Ishikawa (cell line): ENCODE measurements at regions not wholly inside any gene's neighbourhood (a gene's known extent, or its start where the extent isn't known, plus 50 kb on each side); places are given as distances from the start of the nearest gene placed in this dataset.

Source experiments
- CEBPB ChIP-seq: IDR thresholded peaks from 2 replicates; pipeline ENCODE4 v1.6.1; 2012
- CREB1 ChIP-seq: IDR thresholded peaks from 2 replicates; pipeline ENCODE4 v1.6.1; 2012; ENCODE audit warnings: low read depth
- EGR1 ChIP-seq: IDR thresholded peaks from 2 replicates; pipeline ENCODE4 v1.6.1; 2012
- EP300 ChIP-seq: IDR thresholded peaks from 2 replicates; pipeline ENCODE4 v1.6.1; 2012; ENCODE audit warnings: borderline replicate concordance
- FOXM1 ChIP-seq: IDR thresholded peaks from 2 replicates; pipeline ENCODE4 v1.6.1; 2012; ENCODE audit warnings: low read depth, borderline replicate concordance
- MAX ChIP-seq: IDR thresholded peaks from 2 replicates; pipeline ENCODE4 v1.6.1; 2012
- NFIC ChIP-seq: IDR thresholded peaks from 2 replicates; pipeline ENCODE4 v1.6.1; 2012
- RAD21 ChIP-seq: IDR thresholded peaks from 2 replicates; pipeline ENCODE4 v1.6.1; 2012; ENCODE audit warnings: low read depth
- REST ChIP-seq: IDR thresholded peaks from 2 replicates; pipeline ENCODE4 v1.6.1; 2012; ENCODE audit warnings: low read depth, mild to moderate bottlenecking
- TAF1 ChIP-seq: IDR thresholded peaks from 2 replicates; pipeline ENCODE4 v1.6.1; 2012; ENCODE audit warnings: low read depth, mild to moderate bottlenecking
- TCF12 ChIP-seq: IDR thresholded peaks from 2 replicates; pipeline ENCODE4 v1.6.1; 2012; ENCODE audit warnings: low read depth
- TEAD4 ChIP-seq: IDR thresholded peaks from 2 replicates; pipeline ENCODE4 v1.6.1; 2012
- YY1 ChIP-seq: IDR thresholded peaks from 2 replicates; pipeline ENCODE4 v1.6.1; 2012; ENCODE audit warnings: low read depth
- ZBTB7A ChIP-seq: IDR thresholded peaks from 2 replicates; pipeline ENCODE4 v1.6.1; 2012; ENCODE audit warnings: low read depth
- TF ChIP-seq, protein P1 (sequence below): IDR thresholded peaks from 2 replicates; pipeline ENCODE4 v1.6.1; 2012

DNA sequence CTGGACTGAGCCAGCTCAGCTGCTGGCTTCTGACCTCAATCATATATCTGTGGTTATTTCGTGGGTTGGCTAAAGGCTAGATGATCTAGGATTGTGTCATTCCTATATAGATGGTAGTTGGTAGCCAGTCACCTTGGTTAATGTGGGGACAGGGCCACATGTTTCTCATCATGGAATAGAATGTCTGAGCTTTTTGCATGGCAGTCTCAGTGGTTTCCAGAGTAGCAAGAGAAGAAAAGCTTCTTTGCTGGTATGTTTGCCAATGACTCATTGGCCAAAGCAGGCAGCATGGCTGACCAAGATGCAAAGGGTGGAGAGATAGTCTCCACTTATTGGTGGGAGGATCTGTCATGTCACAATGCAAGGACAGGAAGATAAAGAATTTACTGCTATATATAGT is 746.4 kb upstream of the FLRT2 start:
- TF ChIP-seq REST (no peak), RAD21 (no peak), MAX (no peak), TCF12 (no peak), ZBTB7A (no peak)
- TF ChIP-seq, protein P1, sequence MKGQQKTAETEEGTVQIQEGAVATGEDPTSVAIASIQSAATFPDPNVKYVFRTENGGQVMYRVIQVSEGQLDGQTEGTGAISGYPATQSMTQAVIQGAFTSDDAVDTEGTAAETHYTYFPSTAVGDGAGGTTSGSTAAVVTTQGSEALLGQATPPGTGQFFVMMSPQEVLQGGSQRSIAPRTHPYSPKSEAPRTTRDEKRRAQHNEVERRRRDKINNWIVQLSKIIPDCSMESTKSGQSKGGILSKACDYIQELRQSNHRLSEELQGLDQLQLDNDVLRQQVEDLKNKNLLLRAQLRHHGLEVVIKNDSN, result no peak

DNA sequence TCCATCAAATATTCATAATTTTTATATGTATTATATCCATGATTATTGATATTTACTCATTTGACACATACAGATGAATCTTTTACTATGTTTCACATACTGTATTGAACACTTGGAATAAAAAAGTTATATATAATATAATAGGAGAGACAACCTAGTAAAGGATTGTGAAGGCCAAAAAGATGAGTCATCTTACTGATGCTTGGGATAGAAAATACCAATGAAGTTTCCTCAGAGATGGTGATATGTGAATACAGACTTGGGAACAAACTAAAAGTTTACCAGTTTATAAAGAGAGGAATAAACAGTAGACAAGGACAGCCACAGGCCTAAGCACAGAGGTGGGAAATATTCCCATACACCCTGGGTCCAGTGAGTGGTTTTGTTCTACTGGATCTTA is 743.9 kb upstream of the FLRT2 start:
- no peak for TF ChIP-seq EP300
- TF ChIP-seq ZBTB7A, result no peak
- TF ChIP-seq EGR1, result no peak
- no peak for TF ChIP-seq NFIC
- no peak for TF ChIP-seq CEBPB
- TF ChIP-seq REST, result no peak
- no peak for TF ChIP-seq FOXM1
- no peak for TF ChIP-seq MAX
- TF ChIP-seq, protein P1, result no peak
- no peak for TF ChIP-seq TEAD4
- TF ChIP-seq TCF12, result no peak
- TF ChIP-seq RAD21, result no peak
- TF ChIP-seq TAF1, result no peak
- TF ChIP-seq CREB1, result no peak
- no peak for TF ChIP-seq YY1

- TF ChIP-seq CEBPB (no peak), ZBTB7A (no peak), FOXM1 (no peak), RAD21 (no peak), EGR1 (no peak)
Observed at GRCh38 chr14:84789012-84789411, 740.9 kb upstream of the FLRT2 start.

- TF ChIP-seq NFIC (no peak), FOXM1 (no peak), REST (no peak), TCF12 (no peak), CREB1 (no peak), YY1 (no peak), RAD21 (no peak), MAX (no peak)
- TF ChIP-seq, protein P1, result no peak
Observed at GRCh38 chr14:84792722-84793410, 737.1 kb upstream of the FLRT2 start.
